Esophagus muscularis mucosa (tissue), 4 donors: ENCODE measurements at regions not wholly inside any gene's neighbourhood (a gene's known extent, or its start where the extent isn't known, plus 50 kb on each side); places are given as distances from the start of the nearest gene placed in this dataset.
"Not testable (repeated sequence)": the region's sequence is repeated elsewhere in the genome, so short reads cannot be mapped to it uniquely, and the experiment has no call there.

ENCODE experiments used
- DNase-seq: peaks from one replicate; pipeline ENCODE4 v3.0.0-alpha.2; 2017; ENCODE audit errors: extremely low spot score
- H3K27ac ChIP-seq, 4 donors: fragments of 200-600 bp; sonication (generic); replicated peaks in 1 of 4; 1 replicate in 3 of 4; 2 replicates in 1 of 4; pipeline ENCODE4 v1.5.1; 2016 to 2019; ENCODE audit warnings: mild to moderate bottlenecking in 1 of 4
- H3K27me3 ChIP-seq, 4 donors: fragments of 200-600 bp; sonication (generic); one replicate each; pipeline versions ENCODE4 v1.5.1 to v1.6.0; 2016 to 2019
- H3K36me3 ChIP-seq, 4 donors: fragments of 200-600 bp; sonication (generic); one replicate each; pipeline ENCODE4 v1.5.1; 2016 to 2019
- H3K4me1 ChIP-seq, 4 donors: fragments of 200-600 bp; sonication (generic); one replicate each; pipeline ENCODE4 v1.5.1; 2016 to 2019
- H3K4me3 ChIP-seq, 4 donors: fragments of 200-600 bp; sonication (generic); 1 replicate in 2 of 4; 2 replicates in 2 of 4; pipeline ENCODE4 v1.5.1; 2016 to 2019; ENCODE audit warnings: mild to moderate bottlenecking in 4 of 4, moderate library complexity in 1 of 4
- H3K9me3 ChIP-seq, 4 donors: fragments of 200-600 bp; sonication (generic); 1 replicate in 3 of 4; 2 replicates in 1 of 4; pipeline ENCODE4 v1.5.1; 2016 to 2019
- EP300 ChIP-seq: sonication (generic); formaldehyde crosslinking; IDR thresholded peaks from one replicate; pipeline ENCODE4 v1.6.1; 2017; ENCODE audit warnings: antibody characterized with exemption
- POLR2A ChIP-seq: fragments of 450-650 bp; IDR thresholded peaks from one replicate; pipeline ENCODE4 v1.6.1; 2017; ENCODE audit warnings: antibody characterized with exemption, moderate library complexity, mild to moderate bottlenecking, low read depth
- POLR2AphosphoS5 ChIP-seq, 2 donors: sonication (generic); formaldehyde crosslinking; IDR thresholded peaks; one replicate each; pipeline ENCODE4 v1.6.1; 2017; ENCODE audit warnings: antibody characterized with exemption in 2 of 2
- WGBS: methylation state at CpG from one replicate; pipeline ENCODE4 v1.1.5; 2018; 5-methylcytosine and 5-hydroxymethylcytosine counted together
- intact Hi-C: fragments of 100-400 bp; cut with DNase I; formaldehyde crosslinking; loops from one replicate; pipeline ENCODE4 v1.15.1; 2023
- TF ChIP-seq, protein P1 (sequence below), 3 experiments: fragments of 200-600 bp in 2 of 3; fragments of 450-650 bp in 1 of 3; sonication (generic) in 2 of 3; IDR thresholded peaks; one replicate each; pipeline ENCODE4 v1.5.1; 2017 to 2019; ENCODE audit warnings: antibody characterized with exemption in 3 of 3, mild to moderate bottlenecking in 2 of 3, moderate library complexity in 1 of 3

DNA sequence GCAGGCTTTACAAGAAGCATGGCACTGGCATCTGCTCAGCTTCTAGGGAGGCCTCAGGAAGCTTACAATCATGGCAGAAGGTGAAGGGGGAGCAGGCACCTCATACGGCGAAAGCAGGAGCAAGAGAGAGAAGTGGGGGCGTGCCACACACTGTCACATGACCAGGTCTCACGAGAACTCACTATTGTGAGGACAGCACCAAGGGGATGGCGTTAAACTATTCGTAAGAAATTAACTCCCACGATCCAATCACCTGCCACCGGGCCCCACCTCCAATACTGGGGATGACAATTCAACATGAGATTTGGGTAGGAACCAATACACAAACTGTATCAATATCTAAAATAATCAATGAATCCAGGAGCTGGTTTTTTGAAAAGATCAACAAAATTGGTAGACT is 156.0 kb upstream of the DPP10 start:
- intact Hi-C loops = no loop called here
- Histone ChIP-seq H3K27me3 (no peaks in the 10 kb centered on the region), H3K9me3 (peaks cover 0 to 7% (median 3%) of the 10 kb centered on the region in 4 donors), H3K36me3 (no peaks in the 10 kb centered on the region), H3K27ac (no peak overlapping the region), H3K4me1 (no peaks in the 10 kb centered on the region), H3K4me3 (no peak overlapping the region)
- WGBS = 85% methylated on average over 8 of the region's 8 CpGs
- no peak for DNase-seq
- TF ChIP-seq POLR2A = no peak
- TF ChIP-seq POLR2AphosphoS5 (IDR thresholded peaks at IDR 0.05) = no peak
- TF ChIP-seq EP300 = no peak
- TF ChIP-seq, protein P1, sequence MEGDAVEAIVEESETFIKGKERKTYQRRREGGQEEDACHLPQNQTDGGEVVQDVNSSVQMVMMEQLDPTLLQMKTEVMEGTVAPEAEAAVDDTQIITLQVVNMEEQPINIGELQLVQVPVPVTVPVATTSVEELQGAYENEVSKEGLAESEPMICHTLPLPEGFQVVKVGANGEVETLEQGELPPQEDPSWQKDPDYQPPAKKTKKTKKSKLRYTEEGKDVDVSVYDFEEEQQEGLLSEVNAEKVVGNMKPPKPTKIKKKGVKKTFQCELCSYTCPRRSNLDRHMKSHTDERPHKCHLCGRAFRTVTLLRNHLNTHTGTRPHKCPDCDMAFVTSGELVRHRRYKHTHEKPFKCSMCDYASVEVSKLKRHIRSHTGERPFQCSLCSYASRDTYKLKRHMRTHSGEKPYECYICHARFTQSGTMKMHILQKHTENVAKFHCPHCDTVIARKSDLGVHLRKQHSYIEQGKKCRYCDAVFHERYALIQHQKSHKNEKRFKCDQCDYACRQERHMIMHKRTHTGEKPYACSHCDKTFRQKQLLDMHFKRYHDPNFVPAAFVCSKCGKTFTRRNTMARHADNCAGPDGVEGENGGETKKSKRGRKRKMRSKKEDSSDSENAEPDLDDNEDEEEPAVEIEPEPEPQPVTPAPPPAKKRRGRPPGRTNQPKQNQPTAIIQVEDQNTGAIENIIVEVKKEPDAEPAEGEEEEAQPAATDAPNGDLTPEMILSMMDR (IDR thresholded peaks at IDR 0.05) = no peak

DNA sequence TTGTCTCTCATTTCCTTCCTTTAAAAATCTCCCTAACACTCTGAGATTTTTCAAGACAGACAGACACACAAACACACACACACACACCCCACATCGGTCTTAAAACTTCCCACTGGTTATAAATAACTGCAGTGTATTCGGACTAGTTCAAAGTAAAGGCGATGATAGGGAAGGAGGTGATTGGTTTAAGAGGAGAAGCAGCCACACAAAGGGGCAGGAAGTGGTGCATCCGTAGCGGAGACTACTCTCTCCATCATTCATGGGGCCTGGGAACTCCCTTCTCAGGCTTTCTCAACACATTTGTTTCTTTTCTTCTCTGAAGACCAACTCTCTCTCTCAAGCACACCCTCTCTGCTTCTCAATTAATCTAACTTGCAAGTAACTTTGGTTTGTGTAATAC is 149.1 kb upstream of the DPP10 start:
- H3K36me3 ChIP-seq = no peaks in the 10 kb centered on the region
- intact Hi-C loops = no loop called here
- no peaks in the 10 kb centered on the region for H3K9me3 ChIP-seq
- H3K4me3 ChIP-seq = no peak overlapping the region
- TF ChIP-seq POLR2A = no peak
- TF ChIP-seq EP300 = no peak
- TF ChIP-seq, protein P1 (IDR thresholded peaks at IDR 0.05) = no peak
- no peak for TF ChIP-seq POLR2AphosphoS5 (IDR thresholded peaks at IDR 0.05)
- H3K27me3 ChIP-seq = peaks cover 0 to 25% (median 0%) of the 10 kb centered on the region in 4 donors
- 41% methylated on average over 5 of the region's 5 CpGs for whole genome bisulfite sequencing
- H3K4me1 ChIP-seq = no peaks in the 10 kb centered on the region
- DNase-seq = no peak
- H3K27ac ChIP-seq = no peak overlapping the region

DNA sequence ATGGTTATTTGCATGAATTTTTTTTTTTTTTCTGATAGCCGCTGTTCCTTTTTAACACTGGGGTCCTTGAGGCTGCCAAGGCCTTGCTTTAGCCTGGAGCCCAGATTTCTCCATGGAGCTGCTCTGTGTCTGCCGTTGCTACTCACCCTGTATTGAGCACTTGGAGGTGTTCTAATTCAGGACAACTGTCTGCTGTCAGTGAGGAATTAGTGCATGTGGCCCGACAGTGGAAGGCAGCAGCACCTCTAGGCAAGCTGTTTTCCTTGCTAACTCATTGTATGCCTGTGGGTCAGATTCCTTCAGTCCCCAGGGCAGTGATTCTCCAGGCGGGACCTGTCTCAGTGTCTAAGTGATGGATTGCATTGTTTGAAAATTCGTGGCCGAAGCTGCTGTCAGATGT is 147.7 kb upstream of the DPP10 start:
- intact Hi-C loops = no loop called here
- whole genome bisulfite sequencing = 16% methylated on average over 4 of the region's 6 CpGs
- no peak overlapping the region for H3K27ac ChIP-seq
- H3K27me3 ChIP-seq = peaks cover 0 to 25% (median 0%) of the 10 kb centered on the region in 4 donors
- no peak overlapping the region for H3K4me3 ChIP-seq
- H3K4me1 ChIP-seq = no peaks in the 10 kb centered on the region
- no peak for DNase-seq
- H3K36me3 ChIP-seq = no peaks in the 10 kb centered on the region
- H3K9me3 ChIP-seq = no peaks in the 10 kb centered on the region
- no peak for TF ChIP-seq EP300
- TF ChIP-seq POLR2AphosphoS5 (IDR thresholded peaks at IDR 0.05) = no peak
- TF ChIP-seq, protein P1 (IDR thresholded peaks at IDR 0.05) = no peak
- TF ChIP-seq POLR2A = no peak

DNA sequence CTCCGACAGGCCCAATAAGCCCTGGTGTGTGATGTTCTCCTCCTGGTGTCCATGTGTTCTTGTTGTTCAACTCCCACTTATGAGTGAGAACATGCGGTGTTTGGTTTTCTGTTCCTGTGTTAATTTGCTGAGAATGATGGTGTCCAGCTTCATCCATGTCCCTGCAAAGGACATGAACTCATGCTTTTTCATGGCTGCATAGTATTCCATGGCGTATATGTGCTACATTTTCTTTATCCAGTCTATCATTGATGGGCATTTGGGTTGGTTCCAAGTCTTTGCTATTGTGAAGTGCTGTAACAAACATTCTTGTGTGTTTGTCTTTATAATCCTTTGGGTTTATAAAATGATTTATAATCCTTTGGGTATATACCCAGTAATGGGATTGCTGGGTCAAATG is 142.1 kb upstream of the DPP10 start:
- intact Hi-C loops, H3K4me1 ChIP-seq, H3K4me3 ChIP-seq, H3K27ac ChIP-seq, H3K27me3 ChIP-seq, DNase-seq, H3K36me3 ChIP-seq: not testable (repeated sequence)
- 95% methylated on average over 3 of the region's 3 CpGs for WGBS
- peaks cover 0 to 13% (median 2%) of the 10 kb centered on the region in 4 donors for H3K9me3 ChIP-seq

DNA sequence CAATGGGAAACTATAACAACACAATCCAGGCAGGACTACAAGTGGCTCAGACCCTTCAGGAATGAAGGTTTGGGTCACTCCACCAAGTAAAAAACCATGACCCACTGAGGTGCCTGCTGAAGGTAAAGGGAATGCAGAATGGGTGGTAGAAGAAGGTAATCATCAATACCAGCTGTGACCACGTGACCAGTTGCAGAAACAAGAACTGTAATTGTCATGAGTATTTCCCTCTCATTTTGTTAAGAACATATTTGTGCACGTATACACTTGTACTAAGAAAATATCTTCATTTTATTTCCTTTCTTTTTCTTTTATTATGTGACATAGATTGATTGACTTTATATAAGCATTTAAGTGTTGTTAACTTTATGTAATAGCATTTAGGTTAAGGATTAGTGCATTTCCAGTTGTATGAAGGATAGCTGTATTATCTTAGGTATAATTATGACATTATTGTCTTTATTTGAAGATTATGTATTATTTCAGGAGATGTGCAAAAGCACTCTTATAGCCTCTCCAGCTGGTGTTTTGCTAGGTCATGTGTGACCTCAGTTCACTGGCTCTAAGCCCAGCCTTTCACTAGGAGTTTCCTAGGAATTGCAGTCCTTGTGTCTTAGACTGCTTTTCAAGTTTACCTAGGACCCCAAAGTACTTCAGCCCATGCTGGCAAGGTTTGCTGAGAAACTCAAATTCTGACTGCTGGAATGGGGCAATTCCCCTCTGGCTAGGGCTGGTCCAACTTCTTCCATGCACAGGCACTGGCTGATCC is 125.7 kb upstream of the DPP10 start:
- no peaks in the 10 kb centered on the region for H3K27me3 ChIP-seq
- TF ChIP-seq POLR2AphosphoS5 (IDR thresholded peaks at IDR 0.05) (no peak), POLR2A (no peak)
- TF ChIP-seq, protein P1 (IDR thresholded peaks at IDR 0.05) = no peak
- H3K4me3 ChIP-seq = no peak overlapping the region
- H3K9me3 ChIP-seq = no peaks in the 10 kb centered on the region
- intact Hi-C loops = no loop called here
- no peaks in the 10 kb centered on the region for H3K4me1 ChIP-seq
- no peak overlapping the region for H3K27ac ChIP-seq
- DNase-seq = no peak
- no peaks in the 10 kb centered on the region for H3K36me3 ChIP-seq
- 45% methylated on average over 2 of the region's 2 CpGs for WGBS
